GM23338 (cell line): ENCODE measurements at regions not wholly inside any gene's neighbourhood (a gene's known extent, or its start where the extent isn't known, plus 50 kb on each side); places are given as distances from the start of the nearest gene placed in this dataset.

Experiments used
- EZH2phosphoT487 ChIP-seq: fragments of 200-600 bp; sonication (generic); IDR thresholded peaks from one replicate; pipeline ENCODE4 v1.8.1; 2018; ENCODE audit warnings: antibody characterized with exemption; ENCODE audit not compliant: unreplicated experiment
- STAT1 ChIP-seq: IDR thresholded peaks from one replicate; pipeline ENCODE4 v1.6.1; 2016; ENCODE audit warnings: antibody characterized with exemption; ENCODE audit not compliant: unreplicated experiment
- ZNF331 ChIP-seq: fragments of 250-450 bp; sonication (Bioruptor Pico); IDR thresholded peaks from 2 replicates; pipeline ENCODE4 v1.5.0; 2020; ENCODE audit warnings: low read depth, mild to moderate bottlenecking, moderate library complexity
- TF ChIP-seq, protein P1 (sequence below): fragments of 250-450 bp; sonication (Bioruptor Pico); IDR thresholded peaks from 2 replicates; pipeline ENCODE4 v1.5.0; 2020; ENCODE audit warnings: mild to moderate bottlenecking, moderate library complexity
- TF ChIP-seq, protein P2 (sequence below): IDR thresholded peaks from one replicate; pipeline ENCODE4 v1.6.1; 2018; ENCODE audit warnings: antibody characterized with exemption; ENCODE audit not compliant: unreplicated experiment

DNA sequence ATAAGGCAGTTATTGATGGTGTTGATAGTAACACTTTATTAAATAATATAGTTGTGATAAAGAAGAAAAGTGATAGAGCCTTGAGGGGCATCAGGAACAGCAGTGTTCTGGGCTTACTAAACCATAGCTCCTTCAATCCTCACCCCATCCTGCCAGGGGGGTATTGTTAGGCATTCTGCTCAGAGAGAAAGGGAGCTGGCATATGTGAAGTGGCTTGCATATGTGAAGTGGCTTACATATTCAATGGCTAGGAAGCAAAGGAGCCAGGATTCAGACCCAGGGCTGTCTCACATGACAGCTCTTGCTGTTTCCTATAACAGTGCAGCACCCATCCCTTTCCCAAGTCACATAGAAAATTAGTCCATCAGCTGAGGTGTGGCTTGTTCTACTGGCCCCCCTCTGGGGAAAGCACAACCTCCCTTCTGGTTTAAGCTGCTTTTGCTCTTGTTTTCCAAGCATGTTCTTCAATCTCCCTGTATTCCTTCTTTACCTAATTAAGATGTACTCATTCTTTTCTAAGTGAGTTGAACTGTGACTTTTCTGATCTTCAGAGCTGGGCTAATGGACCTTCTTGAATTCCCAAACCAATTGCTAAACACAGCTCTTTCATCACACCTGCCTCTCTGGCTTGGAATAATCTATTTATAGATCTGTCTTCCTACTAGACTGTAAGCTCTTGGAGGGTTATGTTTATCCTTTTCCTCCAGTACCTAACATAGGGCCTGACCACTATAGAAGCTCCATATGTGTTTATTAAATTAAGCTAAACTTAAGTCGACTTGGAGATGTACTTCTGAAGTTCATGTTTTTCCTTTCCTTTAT lies 108.7 kb upstream of the GLI3 start (continued):
- TF ChIP-seq, protein P1, sequence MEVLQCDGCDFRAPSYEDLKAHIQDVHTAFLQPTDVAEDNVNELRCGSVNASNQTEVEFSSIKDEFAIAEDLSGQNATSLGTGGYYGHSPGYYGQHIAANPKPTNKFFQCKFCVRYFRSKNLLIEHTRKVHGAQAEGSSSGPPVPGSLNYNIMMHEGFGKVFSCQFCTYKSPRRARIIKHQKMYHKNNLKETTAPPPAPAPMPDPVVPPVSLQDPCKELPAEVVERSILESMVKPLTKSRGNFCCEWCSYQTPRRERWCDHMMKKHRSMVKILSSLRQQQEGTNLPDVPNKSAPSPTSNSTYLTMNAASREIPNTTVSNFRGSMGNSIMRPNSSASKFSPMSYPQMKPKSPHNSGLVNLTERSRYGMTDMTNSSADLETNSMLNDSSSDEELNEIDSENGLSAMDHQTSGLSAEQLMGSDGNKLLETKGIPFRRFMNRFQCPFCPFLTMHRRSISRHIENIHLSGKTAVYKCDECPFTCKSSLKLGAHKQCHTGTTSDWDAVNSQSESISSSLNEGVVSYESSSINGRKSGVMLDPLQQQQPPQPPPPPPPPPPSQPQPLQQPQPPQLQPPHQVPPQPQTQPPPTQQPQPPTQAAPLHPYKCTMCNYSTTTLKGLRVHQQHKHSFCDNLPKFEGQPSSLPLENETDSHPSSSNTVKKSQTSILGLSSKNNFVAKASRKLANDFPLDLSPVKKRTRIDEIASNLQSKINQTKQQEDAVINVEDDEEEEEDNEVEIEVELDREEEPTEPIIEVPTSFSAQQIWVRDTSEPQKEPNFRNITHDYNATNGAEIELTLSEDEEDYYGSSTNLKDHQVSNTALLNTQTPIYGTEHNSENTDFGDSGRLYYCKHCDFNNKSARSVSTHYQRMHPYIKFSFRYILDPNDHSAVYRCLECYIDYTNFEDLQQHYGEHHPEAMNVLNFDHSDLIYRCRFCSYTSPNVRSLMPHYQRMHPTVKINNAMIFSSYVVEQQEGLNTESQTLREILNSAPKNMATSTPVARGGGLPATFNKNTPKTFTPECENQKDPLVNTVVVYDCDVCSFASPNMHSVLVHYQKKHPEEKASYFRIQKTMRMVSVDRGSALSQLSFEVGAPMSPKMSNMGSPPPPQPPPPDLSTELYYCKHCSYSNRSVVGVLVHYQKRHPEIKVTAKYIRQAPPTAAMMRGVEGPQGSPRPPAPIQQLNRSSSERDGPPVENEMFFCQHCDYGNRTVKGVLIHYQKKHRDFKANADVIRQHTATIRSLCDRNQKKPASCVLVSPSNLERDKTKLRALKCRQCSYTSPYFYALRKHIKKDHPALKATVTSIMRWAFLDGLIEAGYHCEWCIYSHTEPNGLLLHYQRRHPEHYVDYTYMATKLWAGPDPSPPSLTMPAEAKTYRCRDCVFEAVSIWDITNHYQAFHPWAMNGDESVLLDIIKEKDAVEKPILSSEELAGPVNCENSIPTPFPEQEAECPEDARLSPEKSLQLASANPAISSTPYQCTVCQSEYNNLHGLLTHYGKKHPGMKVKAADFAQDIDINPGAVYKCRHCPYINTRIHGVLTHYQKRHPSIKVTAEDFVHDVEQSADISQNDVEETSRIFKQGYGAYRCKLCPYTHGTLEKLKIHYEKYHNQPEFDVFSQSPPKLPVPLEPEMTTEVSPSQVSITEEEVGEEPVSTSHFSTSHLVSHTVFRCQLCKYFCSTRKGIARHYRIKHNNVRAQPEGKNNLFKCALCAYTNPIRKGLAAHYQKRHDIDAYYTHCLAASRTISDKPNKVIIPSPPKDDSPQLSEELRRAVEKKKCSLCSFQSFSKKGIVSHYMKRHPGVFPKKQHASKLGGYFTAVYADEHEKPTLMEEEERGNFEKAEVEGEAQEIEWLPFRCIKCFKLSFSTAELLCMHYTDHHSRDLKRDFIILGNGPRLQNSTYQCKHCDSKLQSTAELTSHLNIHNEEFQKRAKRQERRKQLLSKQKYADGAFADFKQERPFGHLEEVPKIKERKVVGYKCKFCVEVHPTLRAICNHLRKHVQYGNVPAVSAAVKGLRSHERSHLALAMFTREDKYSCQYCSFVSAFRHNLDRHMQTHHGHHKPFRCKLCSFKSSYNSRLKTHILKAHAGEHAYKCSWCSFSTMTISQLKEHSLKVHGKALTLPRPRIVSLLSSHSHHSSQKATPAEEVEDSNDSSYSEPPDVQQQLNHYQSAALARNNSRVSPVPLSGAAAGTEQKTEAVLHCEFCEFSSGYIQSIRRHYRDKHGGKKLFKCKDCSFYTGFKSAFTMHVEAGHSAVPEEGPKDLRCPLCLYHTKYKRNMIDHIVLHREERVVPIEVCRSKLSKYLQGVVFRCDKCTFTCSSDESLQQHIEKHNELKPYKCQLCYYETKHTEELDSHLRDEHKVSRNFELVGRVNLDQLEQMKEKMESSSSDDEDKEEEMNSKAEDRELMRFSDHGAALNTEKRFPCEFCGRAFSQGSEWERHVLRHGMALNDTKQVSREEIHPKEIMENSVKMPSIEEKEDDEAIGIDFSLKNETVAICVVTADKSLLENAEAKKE (CRISPR knock-in tag) = no peak
- TF ChIP-seq ZNF331 (CRISPR knock-in tag) (no peak), EZH2phosphoT487 (no peak), STAT1 (no peak)
- TF ChIP-seq, protein P2, sequence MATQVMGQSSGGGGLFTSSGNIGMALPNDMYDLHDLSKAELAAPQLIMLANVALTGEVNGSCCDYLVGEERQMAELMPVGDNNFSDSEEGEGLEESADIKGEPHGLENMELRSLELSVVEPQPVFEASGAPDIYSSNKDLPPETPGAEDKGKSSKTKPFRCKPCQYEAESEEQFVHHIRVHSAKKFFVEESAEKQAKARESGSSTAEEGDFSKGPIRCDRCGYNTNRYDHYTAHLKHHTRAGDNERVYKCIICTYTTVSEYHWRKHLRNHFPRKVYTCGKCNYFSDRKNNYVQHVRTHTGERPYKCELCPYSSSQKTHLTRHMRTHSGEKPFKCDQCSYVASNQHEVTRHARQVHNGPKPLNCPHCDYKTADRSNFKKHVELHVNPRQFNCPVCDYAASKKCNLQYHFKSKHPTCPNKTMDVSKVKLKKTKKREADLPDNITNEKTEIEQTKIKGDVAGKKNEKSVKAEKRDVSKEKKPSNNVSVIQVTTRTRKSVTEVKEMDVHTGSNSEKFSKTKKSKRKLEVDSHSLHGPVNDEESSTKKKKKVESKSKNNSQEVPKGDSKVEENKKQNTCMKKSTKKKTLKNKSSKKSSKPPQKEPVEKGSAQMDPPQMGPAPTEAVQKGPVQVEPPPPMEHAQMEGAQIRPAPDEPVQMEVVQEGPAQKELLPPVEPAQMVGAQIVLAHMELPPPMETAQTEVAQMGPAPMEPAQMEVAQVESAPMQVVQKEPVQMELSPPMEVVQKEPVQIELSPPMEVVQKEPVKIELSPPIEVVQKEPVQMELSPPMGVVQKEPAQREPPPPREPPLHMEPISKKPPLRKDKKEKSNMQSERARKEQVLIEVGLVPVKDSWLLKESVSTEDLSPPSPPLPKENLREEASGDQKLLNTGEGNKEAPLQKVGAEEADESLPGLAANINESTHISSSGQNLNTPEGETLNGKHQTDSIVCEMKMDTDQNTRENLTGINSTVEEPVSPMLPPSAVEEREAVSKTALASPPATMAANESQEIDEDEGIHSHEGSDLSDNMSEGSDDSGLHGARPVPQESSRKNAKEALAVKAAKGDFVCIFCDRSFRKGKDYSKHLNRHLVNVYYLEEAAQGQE = no peak
